Body of pancreas (tissue), 4 donors: ENCODE measurements at regions not wholly inside any gene's neighbourhood (a gene's known extent, or its start where the extent isn't known, plus 50 kb on each side); places are given as distances from the start of the nearest gene placed in this dataset.

Experiments
- CTCF ChIP-seq, 7 experiments: fragments of 450-650 bp in 4 of 7; fragments of 200-600 bp in 3 of 7; sonication (generic) in 3 of 7; IDR thresholded peaks; one replicate each; pipeline ENCODE4 v1.5.1; 2016 to 2019; ENCODE audit warnings: antibody characterized with exemption in 7 of 7
- POLR2A ChIP-seq, 3 donors: fragments of 450-650 bp; IDR thresholded peaks; one replicate each; pipeline ENCODE4 v1.6.1; 2016; ENCODE audit warnings: antibody characterized with exemption in 3 of 3, mild to moderate bottlenecking in 2 of 3

GRCh38 chr7:81870608-81871007 lies 100.8 kb upstream of the HGF start:
- no peak for TF ChIP-seq CTCF (IDR thresholded peaks at IDR 0.05)
- no peak for TF ChIP-seq POLR2A (IDR thresholded peaks at IDR 0.05)
